CD4-positive, alpha-beta T cell treated with Interleukin-6 at 100 ng/mL for 8 hours (primary cell): ENCODE measurements at regions not wholly inside any gene's neighbourhood (a gene's known extent, or its start where the extent isn't known, plus 50 kb on each side); places are given as distances from the start of the nearest gene placed in this dataset.

Experiments used
- DNase-seq: peaks from one replicate; pipeline ENCODE4 v3.0.0-alpha.2; 2020; ENCODE audit warnings: mixed read lengths, low spot score

GRCh38 chr11:19336331-19336730, 95.6 kb upstream of the E2F8 start:
- no peak for DNase-seq

- DNase-seq: no peak
These were observed 91.7 kb upstream of the E2F8 start for GRCh38 chr11:19332476-19332875.

- DNase-seq: no peak
These were observed 89.7 kb upstream of the E2F8 start for GRCh38 chr11:19330416-19330815.

- DNase-seq: no peak
These were observed 89.2 kb upstream of the E2F8 start for GRCh38 chr11:19329970-19330369.

- no peak for DNase-seq
These were observed 88.0 kb upstream of the E2F8 start for GRCh38 chr11:19328586-19329311.

- DNase-seq: no peak
These were observed 86.5 kb upstream of the E2F8 start for GRCh38 chr11:19327280-19327679.

- DNase-seq: no peak
These were observed 85.8 kb upstream of the E2F8 start for GRCh38 chr11:19326499-19326898.

GRCh38 chr11:19323502-19323901, 82.8 kb upstream of the E2F8 start:
- no peak for DNase-seq

GRCh38 chr11:19321351-19321750, 80.6 kb upstream of the E2F8 start:
- DNase-seq: no peak

GRCh38 chr11:19320827-19321226, 80.1 kb upstream of the E2F8 start:
- no peak for DNase-seq

GRCh38 chr11:19316434-19316833, 75.7 kb upstream of the E2F8 start:
- DNase-seq: no peak

- no peak for DNase-seq
These were observed 74.8 kb upstream of the E2F8 start for GRCh38 chr11:19315511-19315910.

GRCh38 chr11:19313140-19313539, 72.4 kb upstream of the E2F8 start:
- no peak for DNase-seq

GRCh38 chr11:19311308-19312030, 70.7 kb upstream of the E2F8 start:
- no peak for DNase-seq

GRCh38 chr11:19307498-19307897, 66.8 kb upstream of the E2F8 start:
- DNase-seq: no peak

- DNase-seq: no peak
These were observed 65.6 kb upstream of the E2F8 start for GRCh38 chr11:19306179-19306944.

- no peak for DNase-seq
These were observed 60.6 kb upstream of the E2F8 start for GRCh38 chr11:19301361-19301760.

- no peak for DNase-seq
These were observed 53.7 kb upstream of the E2F8 start for GRCh38 chr11:19294444-19294843.

- no peak for DNase-seq
These were observed 50.3 kb upstream of the E2F8 start for GRCh38 chr11:19291064-19291463.
